Activated CD4-positive, alpha-beta T cell treated with anti-CD3 and anti-CD28 coated beads, Interleukin-2, amount 50 U/mL, for 1 hour (primary cell): ENCODE measurements at regions not wholly inside any gene's neighbourhood (a gene's known extent, or its start where the extent isn't known, plus 50 kb on each side); places are given as distances from the start of the nearest gene placed in this dataset.
"Not testable (repeated sequence)": the region's sequence is repeated elsewhere in the genome, so short reads cannot be mapped to it uniquely, and the experiment has no call there.

Experiments used
- DNase-seq: peaks from one replicate; pipeline ENCODE4 v3.0.0-alpha.2; 2020

DNA sequence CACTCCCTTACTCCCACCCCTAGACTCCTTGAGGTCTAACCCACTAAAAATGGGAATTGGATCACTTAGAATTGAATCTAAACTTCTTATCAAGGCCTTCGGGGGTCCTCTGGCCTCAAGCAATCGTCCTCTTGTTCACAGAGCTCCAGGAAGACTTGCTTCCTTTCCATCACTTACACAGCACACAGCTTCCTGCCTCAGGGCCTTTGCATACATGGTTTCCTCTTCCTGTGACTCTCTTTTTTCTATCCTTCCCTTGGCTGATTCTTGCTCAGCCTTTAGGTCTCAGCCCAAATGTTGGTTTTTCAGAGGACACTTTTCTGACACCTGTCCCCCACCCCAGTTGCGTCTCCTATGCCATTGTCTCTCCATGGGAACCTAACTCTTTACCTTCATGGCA lies 50.0 kb upstream of the ALDH1B1 start:
- no peak for DNase-seq

- DNase-seq, result no peak
These were observed 50.4 kb upstream of the ALDH1B1 start for GRCh38 chr9:38342096-38342495.

DNA sequence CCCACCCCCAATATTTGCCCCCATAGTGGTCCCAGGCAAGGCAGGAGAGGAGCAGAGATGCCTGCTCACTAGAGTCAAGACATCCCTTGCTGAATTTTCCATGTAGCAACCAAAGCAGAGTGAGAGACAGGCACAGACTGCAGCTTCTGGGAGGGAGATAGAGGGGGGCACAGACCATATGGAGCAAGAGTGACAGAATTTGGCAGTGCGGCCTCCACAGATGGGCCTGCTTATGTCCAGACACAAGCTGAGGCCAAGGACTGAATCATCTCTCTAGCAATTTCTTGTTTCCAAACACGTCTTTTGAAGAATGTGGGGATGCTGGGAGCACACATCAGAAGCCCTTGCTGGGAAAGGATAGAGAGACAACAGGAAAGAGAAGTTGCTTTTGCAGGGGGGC lies 53.0 kb upstream of the ALDH1B1 start:
- DNase-seq, result no peak

GRCh38 chr9:38339087-38339486 lies 53.4 kb upstream of the ALDH1B1 start:
- DNase-seq, result no peak

GRCh38 chr9:38338342-38339018 lies 54.0 kb upstream of the ALDH1B1 start:
- no peak for DNase-seq

- no peak for DNase-seq
These were observed 54.7 kb upstream of the ALDH1B1 start for GRCh38 chr9:38337706-38338264.

GRCh38 chr9:38337181-38337580 lies 55.3 kb upstream of the ALDH1B1 start:
- no peak for DNase-seq

DNA sequence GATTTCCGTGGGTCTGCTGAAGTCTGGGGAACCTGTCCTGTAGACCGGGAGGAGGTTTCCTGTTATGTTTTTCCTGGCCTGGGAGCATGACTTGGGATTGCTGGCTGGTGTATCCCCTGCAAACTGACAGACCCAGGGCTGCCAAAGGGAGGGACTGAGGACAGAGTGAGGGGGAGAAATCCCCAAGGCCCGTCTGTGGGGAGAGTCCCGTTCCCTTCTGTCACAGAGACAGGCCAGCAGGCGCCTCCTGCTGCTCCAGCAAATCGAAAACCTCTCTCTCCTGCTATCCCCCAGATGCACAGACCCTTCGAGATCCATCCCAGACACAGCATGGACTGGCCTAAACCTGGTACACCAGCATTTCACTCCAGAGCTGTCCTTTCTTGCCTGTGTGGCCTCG lies 56.2 kb upstream of the ALDH1B1 start:
- DNase-seq, result no peak

DNA sequence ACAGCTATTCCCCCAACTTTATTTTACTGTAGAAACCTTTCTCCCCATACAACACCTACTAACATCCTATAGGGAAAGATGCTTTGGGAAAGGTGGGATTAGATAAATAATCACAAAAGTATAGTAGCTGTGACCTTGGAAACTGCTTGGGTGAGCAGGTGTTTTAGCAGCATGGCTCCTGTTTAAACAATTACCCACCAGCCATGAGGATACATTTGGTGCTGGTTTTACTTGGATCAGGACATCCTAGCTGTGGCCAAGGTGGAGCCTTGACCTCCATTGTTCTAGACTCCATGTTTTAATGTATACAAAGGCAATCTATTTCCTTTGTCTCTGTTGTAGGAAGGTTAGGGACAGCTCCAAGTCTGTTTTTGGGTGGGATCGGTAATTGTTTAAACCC lies 56.8 kb upstream of the ALDH1B1 start:
- no peak for DNase-seq

DNA sequence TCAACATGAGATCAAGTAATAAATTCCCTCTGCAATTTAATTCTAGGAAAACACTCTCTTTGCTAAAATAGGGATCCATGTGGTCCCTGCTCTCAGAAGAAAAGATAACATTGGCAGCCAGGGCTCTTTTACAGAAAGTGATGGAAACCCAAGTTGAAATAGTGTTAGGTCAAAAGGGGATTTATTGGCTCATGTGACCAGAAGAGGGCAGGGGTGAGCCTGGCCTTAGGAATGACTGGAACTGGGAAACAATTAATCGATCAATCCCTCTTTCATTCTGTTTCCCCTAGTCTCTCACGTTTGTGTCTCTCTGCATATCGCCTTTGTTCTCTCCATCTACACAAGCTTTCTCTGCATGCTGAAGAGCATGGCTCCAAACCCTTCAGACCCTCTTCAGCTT lies 58.3 kb upstream of the ALDH1B1 start:
- no peak for DNase-seq

- DNase-seq, result no peak
These were observed 59.5 kb upstream of the ALDH1B1 start for GRCh38 chr9:38333047-38333446.

- DNase-seq, result no peak
These were observed 59.9 kb upstream of the ALDH1B1 start for GRCh38 chr9:38332625-38333024.

DNA sequence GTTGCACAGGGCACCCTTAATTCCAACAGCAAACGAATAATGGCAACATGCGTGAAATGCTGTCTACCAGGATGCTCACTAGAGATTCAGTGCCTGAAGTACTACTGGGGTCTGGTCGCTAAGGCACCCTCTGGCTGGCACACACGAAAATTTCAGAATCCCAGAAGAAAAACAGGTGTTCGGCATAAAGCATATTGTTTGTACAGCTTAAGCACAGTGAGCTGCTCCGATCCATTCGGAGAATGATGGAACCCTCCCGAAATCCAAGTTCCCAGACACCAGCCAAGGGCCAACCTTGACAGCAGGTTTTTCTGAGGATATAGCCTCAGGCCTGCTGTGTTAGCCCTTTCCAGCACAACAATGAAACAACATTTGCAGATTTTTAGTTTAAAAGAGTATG lies 61.4 kb upstream of the ALDH1B1 start:
- no peak for DNase-seq

DNA sequence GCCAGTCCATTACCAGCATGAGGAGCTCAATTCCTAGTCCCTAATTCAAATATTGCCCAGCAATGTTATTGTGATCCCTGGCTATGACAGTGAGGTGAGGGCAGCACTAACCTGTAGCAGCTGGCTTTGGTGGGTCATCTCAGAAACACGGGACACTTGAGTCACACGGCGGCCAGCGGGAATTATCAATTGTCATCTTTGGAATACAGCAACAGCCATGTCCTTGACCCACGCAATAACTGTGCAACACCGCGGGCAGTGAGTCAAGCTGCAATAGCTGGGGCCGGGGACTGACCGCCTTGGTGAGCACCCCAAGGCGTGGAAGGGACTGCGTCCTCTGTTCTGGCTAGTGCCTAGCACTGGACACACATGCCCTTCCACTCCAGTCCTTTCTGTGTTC lies 62.5 kb upstream of the ALDH1B1 start:
- DNase-seq, result no peak

GRCh38 chr9:38328765-38329164 lies 63.7 kb upstream of the ALDH1B1 start:
- DNase-seq, result no peak

GRCh38 chr9:38326122-38326521 lies 66.4 kb upstream of the ALDH1B1 start:
- no peak for DNase-seq

GRCh38 chr9:38324213-38324612 lies 68.3 kb upstream of the ALDH1B1 start:
- DNase-seq, result not testable (repeated sequence)

- no peak for DNase-seq
These were observed 69.6 kb upstream of the ALDH1B1 start for GRCh38 chr9:38322937-38323336.

- no peak for DNase-seq
These were observed 72.9 kb upstream of the ALDH1B1 start for GRCh38 chr9:38319496-38320173.

GRCh38 chr9:38318759-38319495 lies 73.6 kb upstream of the ALDH1B1 start:
- no peak for DNase-seq

DNA sequence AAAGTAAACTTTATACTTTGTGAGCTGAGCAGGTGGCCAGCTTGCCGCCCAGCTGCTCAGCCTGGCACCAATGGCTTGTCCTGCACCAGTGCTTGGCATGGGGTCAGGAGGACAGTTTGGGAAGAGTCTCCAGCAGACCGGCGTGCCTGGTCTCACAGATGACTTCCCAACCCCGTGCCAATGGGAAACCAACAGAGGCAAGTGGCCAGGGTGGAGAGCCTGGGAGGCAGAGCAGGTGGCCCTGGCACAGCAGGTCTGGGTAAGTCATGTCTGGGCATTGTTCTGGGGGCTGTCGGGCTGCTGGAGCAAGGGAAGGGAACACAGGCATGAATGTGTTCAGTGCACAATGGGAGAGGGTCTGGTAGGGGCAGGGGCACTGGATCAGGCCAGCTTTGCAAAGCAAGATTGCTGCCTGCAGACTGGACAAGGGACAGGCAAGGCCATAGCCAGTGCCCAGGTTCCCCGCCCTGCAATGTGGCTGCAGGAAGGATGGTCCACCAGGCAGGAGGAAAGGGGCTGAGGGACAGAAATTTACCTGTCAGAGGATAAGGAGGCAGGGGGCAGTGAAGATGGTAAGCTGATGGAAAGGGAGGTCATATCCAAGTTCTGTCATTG lies 76.2 kb upstream of the ALDH1B1 start:
- DNase-seq, result no peak

DNA sequence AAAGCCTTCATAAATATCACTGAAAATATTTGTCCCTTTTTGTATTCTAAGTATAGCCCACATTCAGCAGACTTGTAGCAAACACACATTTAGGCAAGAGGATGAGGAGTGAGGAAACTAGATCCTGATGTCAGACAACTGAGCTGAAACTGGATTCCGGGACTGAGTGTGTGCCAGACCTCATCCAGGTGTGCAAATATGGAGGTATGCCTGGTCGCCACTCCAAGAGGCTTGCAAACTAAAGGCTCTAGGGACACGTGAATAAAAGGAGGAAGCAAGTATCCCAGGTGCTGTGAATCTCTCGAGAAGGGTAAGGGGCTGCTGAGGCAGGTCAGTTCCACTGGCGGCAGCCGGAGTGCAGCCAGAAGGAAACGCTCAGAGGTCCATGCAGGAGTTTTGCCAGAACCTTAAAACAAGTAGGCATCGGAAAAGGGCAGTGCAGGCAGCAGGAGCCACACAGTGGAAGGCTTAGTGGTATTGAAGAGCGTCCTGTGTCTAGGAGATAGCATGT lies 77.4 kb upstream of the ALDH1B1 start:
- no peak for DNase-seq

DNA sequence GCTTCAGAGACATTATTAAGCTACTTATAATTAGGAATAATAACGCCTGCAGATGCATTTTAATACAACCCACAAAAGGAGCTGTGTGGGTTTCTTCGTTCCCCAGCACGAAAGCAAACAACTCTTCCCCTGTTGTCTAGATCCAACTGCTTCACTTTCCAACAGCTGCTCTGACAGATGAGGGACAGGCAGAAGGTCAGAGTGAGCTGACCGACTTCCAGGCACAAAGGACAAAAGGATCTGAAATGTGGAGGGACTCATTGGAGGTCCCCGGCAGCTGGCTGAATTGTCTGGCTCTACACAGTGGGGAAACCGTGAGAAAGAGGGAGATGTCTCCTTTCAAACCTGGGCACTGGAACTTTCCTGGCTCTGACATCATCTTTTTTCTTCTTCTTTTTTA lies 79.1 kb upstream of the ALDH1B1 start:
- DNase-seq, result no peak
